ENCODE measurements at regions not wholly inside any gene's neighbourhood (a gene's known extent, or its start where the extent isn't known, plus 50 kb on each side); places are given as distances from the start of the nearest gene placed in this dataset.

- H3K27ac ChIP-seq (ENCODE audit: extremely low read length, insufficient read depth, low read length), result no peak overlapping the region
Observed at GRCh38 chr3:132255041-132255745, 62.0 kb upstream of the ACP3 start.

GRCh38 chr3:132256989-132257388, 60.2 kb upstream of the ACP3 start:
- Histone ChIP-seq H3K9ac (ENCODE audit: insufficient read depth, low read depth, low read length) (no peak overlapping the region), H4K20me1 (ENCODE audit: insufficient read depth, low read length) (no peaks in the 10 kb centered on the region), H3K27ac (ENCODE audit: extremely low read length, insufficient read depth, low read length) (no peak overlapping the region), H3K36me3 (replicated peaks in 1 of 2; ENCODE audit: control insufficient read depth in 1 of 2, insufficient read depth in 2 of 2, low read length in 2 of 2) (no peaks in the 10 kb centered on the region), H3K4me3 (replicated peaks in 1 of 3; ENCODE audit: insufficient read depth in 1 of 3, low read depth in 2 of 3, low read length in 3 of 3) (no peak overlapping the region), H3K9me3 (ENCODE audit: low read length) (no peaks in the 10 kb centered on the region), H3K4me1 (ENCODE audit: insufficient read depth, low read length) (no peaks in the 10 kb centered on the region), H3K27me3 (ENCODE audit: control insufficient read depth in 1 of 2, insufficient read depth in 2 of 2, low read length in 2 of 2) (no peaks in the 10 kb centered on the region), H3K4me2 (ENCODE audit: low read depth, low read length) (no peak overlapping the region), H2AFZ (ENCODE audit: low read length) (no peak overlapping the region), H3K79me2 (ENCODE audit: insufficient read depth, low read length) (no peaks in the 10 kb centered on the region)
- ChIA-PET POLR2A (no interaction called here), CTCF (ENCODE audit: low intra/inter-chr PET ratio, low total read pairs) (interaction anchor here (1.0 to 1.7 kb wide), 2 partner anchors 86 to 142 kb away, joined by 4 to 6 read pairs; no protein-coding TSS in a partner anchor)
- ATAC-seq, result peak; percentile 38; the same call in 1 of the 3 replicates
- FAIRE-seq, result peak; percentile 23
- intact Hi-C loops (cut with micrococcal nuclease; ENCODE audit: unreplicated experiment) (loop anchor here (1.0 kb wide), 2 partner anchors 86 to 142 kb away; no protein-coding TSS in a partner anchor), in situ Hi-C loops (cut with HindIII; ENCODE audit: extremely low pct_ligation_motif_present, low pct_unique_long_range_greater_than_20kb) (loop anchor here (5.0 kb wide), 2 partner anchors 90 to 140 kb away; no protein-coding TSS in a partner anchor)
- BruUV-seq (replicated peaks), result no TSS peak
- peak; percentile 27 for DNase-seq (ENCODE audit: low spot score)
- peak; percentile 53 for TF ChIP-seq STAG1 (CRISPR knock-in tag; IDR thresholded peaks at IDR 0.05)
- TF ChIP-seq ZNF354B (CRISPR knock-in tag; IDR thresholded peaks at IDR 0.05), result no peak
- peak; percentile 44; the same call in 1 of the 2 replicates for TF ChIP-seq SMC3 (IDR thresholded peaks at IDR 0.05; ENCODE audit: low read length)
- TF ChIP-seq ZSCAN20 (CRISPR knock-in tag; IDR thresholded peaks at IDR 0.05; ENCODE audit: borderline replicate concordance), result no peak
- TF ChIP-seq CTCF (CRISPR knock-in tag; IDR thresholded peaks at IDR 0.05), result peak; percentile 56

More at GRCh38 chr3:132255041-132255745, 62.0 kb upstream of the ACP3 start:
- ChIA-PET POLR2A (no interaction called here), CTCF (ENCODE audit: low intra/inter-chr PET ratio, low total read pairs) (no interaction called here)
- H3K4me3 ChIP-seq (replicated peaks in 1 of 3; ENCODE audit: insufficient read depth in 1 of 3, low read depth in 2 of 3, low read length in 3 of 3), result no peak overlapping the region
- no peaks in the 10 kb centered on the region for H3K4me1 ChIP-seq (ENCODE audit: insufficient read depth, low read length)
- WGBS (ENCODE audit: low lambda C conversion rate), result 4% methylated on average over 5 of the region's 5 CpGs
- no peaks in the 10 kb centered on the region for H3K79me2 ChIP-seq (ENCODE audit: insufficient read depth, low read length)
- intact Hi-C loops (cut with micrococcal nuclease; ENCODE audit: unreplicated experiment), result no loop called here
- no peaks in the 10 kb centered on the region for H3K36me3 ChIP-seq (replicated peaks in 1 of 2; ENCODE audit: control insufficient read depth in 1 of 2, insufficient read depth in 2 of 2, low read length in 2 of 2)
- no peak for ATAC-seq
- H3K9me3 ChIP-seq (ENCODE audit: low read length), result no peaks in the 10 kb centered on the region
- H3K9ac ChIP-seq (ENCODE audit: insufficient read depth, low read depth, low read length), result no peak overlapping the region
- H3K27me3 ChIP-seq (ENCODE audit: control insufficient read depth in 1 of 2, insufficient read depth in 2 of 2, low read length in 2 of 2), result no peaks in the 10 kb centered on the region
- BruUV-seq (replicated peaks), result no TSS peak
- in situ Hi-C loops (cut with HindIII; ENCODE audit: extremely low pct_ligation_motif_present, low pct_unique_long_range_greater_than_20kb), result loop anchor here (5.0 kb wide), 2 partner anchors 92 to 142 kb away; no protein-coding TSS in a partner anchor
- no peak overlapping the region for H2AFZ ChIP-seq (ENCODE audit: low read length)
- TF ChIP-seq ZNF44 (CRISPR knock-in tag; IDR thresholded peaks at IDR 0.05), result no peak
- no peak for TF ChIP-seq SP140L (CRISPR knock-in tag; IDR thresholded peaks at IDR 0.05; ENCODE audit: borderline replicate concordance)
- TF ChIP-seq ZGPAT (CRISPR knock-in tag; IDR thresholded peaks at IDR 0.05), result no peak
- no peak for TF ChIP-seq ZNF256 (CRISPR knock-in tag; conservative IDR thresholded peaks at IDR 0.05)
- TF ChIP-seq ZNF674 (CRISPR knock-in tag; IDR thresholded peaks at IDR 0.05; ENCODE audit: low read depth), result no peak
- no peak for TF ChIP-seq KLF12 (CRISPR knock-in tag; IDR thresholded peaks at IDR 0.05; ENCODE audit: borderline replicate concordance)
- TF ChIP-seq ARNT2 (CRISPR knock-in tag; IDR thresholded peaks at IDR 0.05; ENCODE audit: low read depth), result no peak
- TF ChIP-seq ZNF205 (CRISPR knock-in tag; IDR thresholded peaks at IDR 0.05), result no peak
- FAIRE-seq, result no peak
- H3K4me2 ChIP-seq (ENCODE audit: low read depth, low read length), result no peak overlapping the region
- DNase-seq (ENCODE audit: low spot score), result no peak
- no peaks in the 10 kb centered on the region for H4K20me1 ChIP-seq (ENCODE audit: insufficient read depth, low read length)

Data from HepG2 (cell line).